Right atrium auricular region (tissue), 2 donors: ENCODE measurements at regions not wholly inside any gene's neighbourhood (a gene's known extent, or its start where the extent isn't known, plus 50 kb on each side); places are given as distances from the start of the nearest gene placed in this dataset.

Source experiments
- DNase-seq: peaks from one replicate; pipeline ENCODE4 v3.0.0-alpha.2; 2019; ENCODE audit warnings: low spot score
- H3K27ac ChIP-seq, 2 donors: fragments of 200-600 bp; sonication (generic); 1 replicate in 1 of 2; 2 replicates in 1 of 2; pipeline ENCODE4 v1.5.1; 2016 to 2019
- H3K27me3 ChIP-seq, 2 donors: fragments of 200-600 bp; sonication (generic); one replicate each; pipeline versions ENCODE4 v1.5.1 to v1.6.0; 2017 to 2019
- H3K36me3 ChIP-seq: fragments of 200-600 bp; sonication (generic); one replicate; pipeline ENCODE4 v1.5.1; 2016
- H3K4me1 ChIP-seq, 2 donors: fragments of 200-600 bp; sonication (generic); one replicate each; pipeline versions ENCODE4 v1.5.1 to v1.6.0; 2017 to 2019
- H3K4me3 ChIP-seq, 2 donors: fragments of 200-600 bp; sonication (generic); 1 replicate in 1 of 2; 2 replicates in 1 of 2; pipeline ENCODE4 v1.5.1; 2017 to 2019; ENCODE audit warnings: mild to moderate bottlenecking in 1 of 2, moderate library complexity in 1 of 2
- H3K9me3 ChIP-seq, 2 donors: fragments of 200-600 bp; sonication (generic); one replicate each; pipeline ENCODE4 v1.5.1; 2019
- TF ChIP-seq, protein P1 (sequence below), 2 donors: fragments of 200-600 bp; sonication (generic); IDR thresholded peaks; one replicate each; pipeline ENCODE4 v1.5.1; 2019; ENCODE audit warnings: antibody characterized with exemption in 2 of 2

DNA sequence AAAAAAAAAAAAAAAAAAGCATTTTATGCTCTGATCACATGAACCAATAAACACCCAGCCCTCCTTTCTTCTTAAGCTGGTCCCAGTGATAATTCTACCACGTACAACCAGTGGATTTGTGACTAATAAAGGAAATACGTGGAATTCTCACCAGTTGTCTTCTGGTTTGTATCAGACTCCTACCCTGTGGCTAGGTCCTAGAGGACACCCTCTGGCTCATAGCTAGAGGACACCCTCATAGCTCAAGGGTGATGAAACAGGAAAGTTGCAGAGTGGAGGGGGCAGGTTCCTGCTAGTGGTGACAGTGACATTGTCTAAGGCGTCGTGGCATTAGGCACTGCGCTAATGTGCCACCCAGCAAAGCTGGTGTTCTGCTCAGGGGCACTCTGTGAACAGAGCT lies 167.8 kb downstream of the BCL11A start:
- no peaks in the 10 kb centered on the region for H3K9me3 ChIP-seq
- no peaks in the 10 kb centered on the region for H3K27me3 ChIP-seq
- no peak overlapping the region for H3K4me3 ChIP-seq
- no peak overlapping the region for H3K27ac ChIP-seq
- TF ChIP-seq, protein P1, sequence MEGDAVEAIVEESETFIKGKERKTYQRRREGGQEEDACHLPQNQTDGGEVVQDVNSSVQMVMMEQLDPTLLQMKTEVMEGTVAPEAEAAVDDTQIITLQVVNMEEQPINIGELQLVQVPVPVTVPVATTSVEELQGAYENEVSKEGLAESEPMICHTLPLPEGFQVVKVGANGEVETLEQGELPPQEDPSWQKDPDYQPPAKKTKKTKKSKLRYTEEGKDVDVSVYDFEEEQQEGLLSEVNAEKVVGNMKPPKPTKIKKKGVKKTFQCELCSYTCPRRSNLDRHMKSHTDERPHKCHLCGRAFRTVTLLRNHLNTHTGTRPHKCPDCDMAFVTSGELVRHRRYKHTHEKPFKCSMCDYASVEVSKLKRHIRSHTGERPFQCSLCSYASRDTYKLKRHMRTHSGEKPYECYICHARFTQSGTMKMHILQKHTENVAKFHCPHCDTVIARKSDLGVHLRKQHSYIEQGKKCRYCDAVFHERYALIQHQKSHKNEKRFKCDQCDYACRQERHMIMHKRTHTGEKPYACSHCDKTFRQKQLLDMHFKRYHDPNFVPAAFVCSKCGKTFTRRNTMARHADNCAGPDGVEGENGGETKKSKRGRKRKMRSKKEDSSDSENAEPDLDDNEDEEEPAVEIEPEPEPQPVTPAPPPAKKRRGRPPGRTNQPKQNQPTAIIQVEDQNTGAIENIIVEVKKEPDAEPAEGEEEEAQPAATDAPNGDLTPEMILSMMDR (IDR thresholded peaks at IDR 0.05) = no peak
- H3K36me3 ChIP-seq = no peaks in the 10 kb centered on the region
- no peak for DNase-seq
- H3K4me1 ChIP-seq = no peaks in the 10 kb centered on the region

DNA sequence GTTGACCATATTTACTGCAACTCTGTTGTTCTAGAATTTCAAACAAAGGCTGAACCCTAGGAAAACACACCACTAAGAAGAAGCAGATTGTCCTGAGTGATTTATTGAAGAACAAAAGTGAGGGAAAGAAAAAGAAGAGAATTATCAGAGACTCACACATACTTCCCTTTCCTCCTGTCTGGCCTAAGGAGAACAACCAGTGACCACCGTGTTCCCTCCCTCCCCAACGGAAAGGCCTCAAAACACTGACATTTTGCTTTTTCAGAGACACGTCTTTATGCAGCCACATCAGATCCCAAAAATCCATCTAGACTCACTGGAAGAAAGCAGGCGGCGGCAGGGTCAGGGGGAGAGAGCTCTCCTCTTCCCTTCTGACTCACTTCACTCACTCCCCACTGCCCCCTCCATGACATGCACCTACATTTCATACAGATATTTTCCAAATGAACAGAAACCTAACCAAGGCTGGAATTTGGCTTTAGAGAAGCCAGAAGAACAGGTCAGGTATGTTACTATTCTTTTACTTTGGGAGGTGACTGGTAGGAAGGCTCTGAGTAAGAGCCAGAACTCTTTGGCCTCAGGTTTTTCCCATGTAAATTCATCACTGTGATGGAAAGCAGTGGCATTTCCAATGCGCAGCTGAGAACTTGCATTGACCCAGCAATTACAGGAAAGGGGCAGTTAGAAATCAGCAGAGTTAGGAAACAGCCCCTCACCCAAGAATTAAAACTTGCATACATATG lies 169.9 kb downstream of the BCL11A start:
- H3K36me3 ChIP-seq = no peaks in the 10 kb centered on the region
- no peaks in the 10 kb centered on the region for H3K27me3 ChIP-seq
- no peak for DNase-seq
- TF ChIP-seq, protein P1 (IDR thresholded peaks at IDR 0.05) = no peak
- H3K4me3 ChIP-seq = no peak overlapping the region
- no peak overlapping the region for H3K27ac ChIP-seq
- H3K9me3 ChIP-seq = no peaks in the 10 kb centered on the region
- no peaks in the 10 kb centered on the region for H3K4me1 ChIP-seq

DNA sequence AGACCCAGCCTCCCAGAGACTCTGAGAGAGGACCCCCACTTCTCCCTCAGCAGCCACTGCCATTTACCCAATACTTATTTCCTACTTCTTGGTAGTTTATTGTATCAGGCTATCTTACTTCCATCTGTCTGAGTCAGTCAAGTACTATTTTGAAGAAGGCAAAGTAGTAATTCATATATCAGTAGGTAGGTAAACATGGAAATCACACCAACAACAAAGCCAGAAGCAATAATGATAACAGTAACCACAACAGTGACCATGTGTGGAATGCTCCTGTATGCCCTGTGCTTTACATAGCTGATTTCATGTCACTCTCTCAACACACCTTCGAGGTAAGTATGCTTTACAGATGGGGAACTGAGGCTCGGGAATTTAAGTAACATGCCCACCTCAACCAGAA lies 173.0 kb downstream of the BCL11A start:
- TF ChIP-seq, protein P1 (IDR thresholded peaks at IDR 0.05) = no peak
- Histone ChIP-seq H3K27me3 (no peaks in the 10 kb centered on the region), H3K4me1 (no peaks in the 10 kb centered on the region), H3K4me3 (no peak overlapping the region), H3K27ac (no peak overlapping the region), H3K9me3 (no peaks in the 10 kb centered on the region), H3K36me3 (no peaks in the 10 kb centered on the region)
- no peak for DNase-seq

DNA sequence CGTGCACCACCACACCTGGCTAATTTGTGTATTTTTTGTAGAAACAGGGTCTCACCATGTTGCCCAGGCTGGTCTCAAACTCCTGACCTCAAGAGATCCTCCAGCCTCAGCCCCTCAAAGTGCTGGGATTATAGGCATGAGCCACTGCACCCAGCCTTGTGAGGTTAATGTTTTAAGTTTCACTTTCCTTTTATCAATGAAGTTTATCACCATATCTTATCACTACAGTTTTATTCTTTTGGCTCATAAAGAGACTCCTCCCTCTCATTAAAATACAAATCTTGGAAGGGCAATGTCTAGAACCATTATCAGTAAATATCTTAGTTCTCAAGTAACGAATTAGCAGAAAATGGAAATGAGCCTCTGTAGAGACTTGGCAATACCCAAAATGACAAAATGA lies 173.8 kb downstream of the BCL11A start:
- Histone ChIP-seq H3K27ac (no peak overlapping the region), H3K36me3 (no peaks in the 10 kb centered on the region), H3K9me3 (no peaks in the 10 kb centered on the region), H3K4me1 (no peaks in the 10 kb centered on the region), H3K4me3 (no peak overlapping the region), H3K27me3 (no peaks in the 10 kb centered on the region)
- DNase-seq = no peak
- TF ChIP-seq, protein P1 (IDR thresholded peaks at IDR 0.05) = no peak

DNA sequence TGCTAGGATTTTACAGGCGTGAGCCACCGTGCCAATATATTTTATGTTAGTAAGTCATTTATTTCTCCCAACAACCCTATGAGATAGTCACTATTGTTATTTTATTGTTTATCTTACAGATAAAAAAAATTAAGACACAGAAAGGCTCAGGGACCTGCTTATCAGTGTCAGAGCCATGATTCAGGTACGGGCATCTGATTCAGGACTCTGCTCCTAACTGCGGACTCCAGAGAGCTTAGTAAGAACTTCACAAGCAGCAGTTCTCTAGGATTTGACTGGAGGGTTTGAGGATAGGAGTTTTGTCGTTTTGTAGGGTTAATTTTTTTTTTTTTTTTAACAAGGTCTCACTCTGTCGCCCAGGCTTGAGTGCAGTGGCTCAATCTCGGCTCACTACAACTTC lies 174.2 kb downstream of the BCL11A start:
- TF ChIP-seq, protein P1 (IDR thresholded peaks at IDR 0.05) = no peak
- no peak overlapping the region for H3K27ac ChIP-seq
- H3K27me3 ChIP-seq = no peaks in the 10 kb centered on the region
- no peaks in the 10 kb centered on the region for H3K9me3 ChIP-seq
- DNase-seq = no peak
- no peaks in the 10 kb centered on the region for H3K4me1 ChIP-seq
- no peak overlapping the region for H3K4me3 ChIP-seq
- no peaks in the 10 kb centered on the region for H3K36me3 ChIP-seq

DNA sequence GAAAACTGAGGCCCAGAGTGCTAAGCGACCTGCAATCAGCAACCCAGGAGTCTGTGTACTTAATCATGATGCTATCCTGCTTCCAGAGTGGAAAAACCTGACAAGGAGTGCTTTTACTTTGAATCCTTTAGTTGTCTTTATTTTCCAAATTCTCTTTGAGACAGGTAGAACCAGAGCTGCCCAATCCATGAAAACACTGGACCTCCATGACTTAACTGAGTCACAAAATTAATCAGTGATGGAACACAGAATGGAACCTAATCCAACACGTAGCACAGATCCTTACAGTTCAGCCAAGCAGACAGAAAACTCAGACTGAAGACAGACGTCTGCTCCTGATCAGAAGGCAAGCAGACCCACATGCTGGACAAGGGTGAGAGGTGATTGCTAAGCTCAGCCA lies 175.6 kb downstream of the BCL11A start:
- Histone ChIP-seq H3K27me3 (no peaks in the 10 kb centered on the region), H3K9me3 (no peaks in the 10 kb centered on the region), H3K36me3 (no peaks in the 10 kb centered on the region), H3K4me3 (no peak overlapping the region), H3K4me1 (no peaks in the 10 kb centered on the region), H3K27ac (no peak overlapping the region)
- no peak for DNase-seq
- TF ChIP-seq, protein P1 (IDR thresholded peaks at IDR 0.05) = no peak
